Caco-2 (cell line): ENCODE measurements at regions not wholly inside any gene's neighbourhood (a gene's known extent, or its start where the extent isn't known, plus 50 kb on each side); places are given as distances from the start of the nearest gene placed in this dataset.

ENCODE experiments used
- BruUV-seq: library from RNA; stranded (reverse); fragments of 400-500 nt; replicated peaks from 2 replicates; lab custom pipeline; 2021; lab: Mats Ljungman, UMichigan
- CTCF ChIA-PET: fragments of 300-600 bp; sonication (Branson Sonifier 250); formaldehyde crosslinking; loops from one replicate; lab custom pipeline; 2022; ENCODE audit warnings: antibody characterized with exemption; lab: Charles Lee
- POLR2A ChIA-PET: fragments of 300-600 bp; sonication (Branson Sonifier 250); formaldehyde crosslinking; loops from one replicate; lab custom pipeline; 2022; ENCODE audit warnings: antibody characterized with exemption; lab: Charles Lee
- DNase-seq, 2 experiments: peaks; one replicate each; pipeline versions ENCODE4 v3.0.0 to v3.0.0-alpha.2; 2020 to 2022
- H3K27me3 ChIP-seq: replicated peaks from 2 replicates; pipeline ENCODE4 v1.6.0; 2011; ENCODE audit warnings: low read length; ENCODE audit not compliant: control insufficient read depth, insufficient read depth
- H3K36me3 ChIP-seq: 2 replicates; pipeline ENCODE4 v1.5.1; 2011; ENCODE audit warnings: low read length; ENCODE audit not compliant: control insufficient read depth, insufficient read depth
- H3K4me1 ChIP-seq: fragments of 250-450 bp; sonication (Bioruptor Pico); 2 replicates; pipeline ENCODE4 v1.5.1; 2020; ENCODE audit warnings: mild to moderate bottlenecking
- H3K4me3 ChIP-seq: 2 replicates; pipeline ENCODE4 v1.5.1; 2011; ENCODE audit warnings: low read depth, mild to moderate bottlenecking, control low read depth, low read length
- H3K9me3 ChIP-seq: fragments of 250-450 bp; sonication (Bioruptor Pico); 2 replicates; pipeline ENCODE4 v1.5.1; 2020; ENCODE audit warnings: mild to moderate bottlenecking, moderate library complexity
- H3K27ac Mint-ChIP-seq: one replicate; pipeline ENCODE4 v1.8.0; 2022; ENCODE audit warnings: mixed read lengths; ENCODE audit not compliant: unreplicated experiment
- H3K27me3 Mint-ChIP-seq: one replicate; pipeline ENCODE4 v1.8.0; 2022; ENCODE audit warnings: mixed read lengths; ENCODE audit not compliant: insufficient read depth, unreplicated experiment
- H3K36me3 Mint-ChIP-seq: one replicate; pipeline ENCODE4 v1.8.0; 2022; ENCODE audit warnings: mild to moderate bottlenecking, mixed read lengths; ENCODE audit not compliant: insufficient read depth, unreplicated experiment
- H3K4me1 Mint-ChIP-seq: one replicate; pipeline ENCODE4 v1.8.0; 2022; ENCODE audit warnings: low read depth, mixed read lengths; ENCODE audit not compliant: unreplicated experiment
- H3K4me3 Mint-ChIP-seq: one replicate; pipeline ENCODE4 v1.8.0; 2022; ENCODE audit warnings: mild to moderate bottlenecking, moderate library complexity, mixed read lengths; ENCODE audit not compliant: unreplicated experiment
- H3K9me3 Mint-ChIP-seq: one replicate; pipeline ENCODE4 v1.8.0; 2022; ENCODE audit warnings: mixed read lengths; ENCODE audit not compliant: unreplicated experiment
- CTCF ChIP-seq, 2 experiments: fragments of 200-600 bp in 1 of 2; IDR thresholded peaks; 1 replicate in 1 of 2; 2 replicates in 1 of 2; pipeline versions ENCODE4 v1.5.1 to v1.8.0; 2011 to 2022; ENCODE audit warnings: antibody characterized with exemption in 1 of 2, control low read depth in 1 of 2, inconsistent platforms in 1 of 2, low read depth in 1 of 2, low read length in 1 of 2, mild to moderate bottlenecking in 1 of 2, moderate library complexity in 1 of 2; ENCODE audit not compliant: insufficient read depth in 1 of 2, severe bottlenecking in 1 of 2, unreplicated experiment in 1 of 2
- intact Hi-C: fragments of 100-400 bp; cut with micrococcal nuclease; formaldehyde crosslinking; loops from one replicate; pipeline ENCODE4 v1.10.0; 2022; ENCODE audit not compliant: unreplicated experiment

- CTCF ChIA-PET, result no interaction called here
- BruUV-seq, result no TSS peak
Measured at GRCh38 chr5:35285435-35285834, 55.1 kb upstream of the PRLR start.

GRCh38 chr5:35285011-35285410, 54.7 kb upstream of the PRLR start:
- no peaks in the 10 kb centered on the region for H3K36me3 ChIP-seq
- Mint-ChIP-seq H3K36me3 (no peaks in the 10 kb centered on the region), H3K4me1 (no peaks in the 10 kb centered on the region), H3K9me3 (no peaks in the 10 kb centered on the region), H3K27ac (no peak overlapping the region), H3K4me3 (no peak overlapping the region), H3K27me3 (no peaks in the 10 kb centered on the region)
- TF ChIP-seq CTCF (IDR thresholded peaks at IDR 0.05; ENCODE audit: insufficient read depth in 1 of 2, low read depth in 1 of 2, low read length in 1 of 2, severe bottlenecking in 1 of 2, unreplicated experiment in 1 of 2), result no peak
- CTCF ChIA-PET, result no interaction called here
- no peak for DNase-seq
- H3K4me3 ChIP-seq, result no peak overlapping the region
- intact Hi-C loops, result no loop called here
- H3K4me1 ChIP-seq, result no peaks in the 10 kb centered on the region
- no peaks in the 10 kb centered on the region for H3K27me3 ChIP-seq
- H3K9me3 ChIP-seq, result no peaks in the 10 kb centered on the region
- POLR2A ChIA-PET, result no interaction called here
- no TSS peak for BruUV-seq

More at GRCh38 chr5:35285435-35285834, 55.1 kb upstream of the PRLR start:
- no peak for DNase-seq
- POLR2A ChIA-PET, result no interaction called here
- Mint-ChIP-seq H3K27ac (no peak overlapping the region), H3K4me3 (no peak overlapping the region), H3K36me3 (no peaks in the 10 kb centered on the region), H3K27me3 (no peaks in the 10 kb centered on the region), H3K9me3 (no peaks in the 10 kb centered on the region), H3K4me1 (no peaks in the 10 kb centered on the region)
- Histone ChIP-seq H3K4me3 (no peak overlapping the region), H3K36me3 (no peaks in the 10 kb centered on the region), H3K27me3 (no peaks in the 10 kb centered on the region), H3K9me3 (no peaks in the 10 kb centered on the region), H3K4me1 (no peaks in the 10 kb centered on the region)
- intact Hi-C loops, result no loop called here
- TF ChIP-seq CTCF (IDR thresholded peaks at IDR 0.05; ENCODE audit: insufficient read depth in 1 of 2, low read depth in 1 of 2, low read length in 1 of 2, severe bottlenecking in 1 of 2, unreplicated experiment in 1 of 2), result no peak

- TF ChIP-seq CTCF (IDR thresholded peaks at IDR 0.05; ENCODE audit: insufficient read depth in 1 of 2, low read depth in 1 of 2, low read length in 1 of 2, severe bottlenecking in 1 of 2, unreplicated experiment in 1 of 2), result no peak
- H3K36me3 Mint-ChIP-seq, result no peaks in the 10 kb centered on the region
- no peaks in the 10 kb centered on the region for H3K4me1 Mint-ChIP-seq
- Histone ChIP-seq H3K36me3 (no peaks in the 10 kb centered on the region), H3K4me1 (no peaks in the 10 kb centered on the region), H3K27me3 (no peaks in the 10 kb centered on the region), H3K9me3 (no peaks in the 10 kb centered on the region), H3K4me3 (no peak overlapping the region)
- H3K27me3 Mint-ChIP-seq, result no peaks in the 10 kb centered on the region
- no peaks in the 10 kb centered on the region for H3K9me3 Mint-ChIP-seq
- POLR2A ChIA-PET, result no interaction called here
- DNase-seq, result no peak
- CTCF ChIA-PET, result no interaction called here
- BruUV-seq, result no TSS peak
- intact Hi-C loops, result no loop called here
- no peak overlapping the region for H3K4me3 Mint-ChIP-seq
- H3K27ac Mint-ChIP-seq, result no peak overlapping the region
Measured at GRCh38 chr5:35284364-35284763, 54.1 kb upstream of the PRLR start.
